ENCODE measurements at regions not wholly inside any gene's neighbourhood (a gene's known extent, or its start where the extent isn't known, plus 50 kb on each side); places are given as distances from the start of the nearest gene placed in this dataset.

DNA sequence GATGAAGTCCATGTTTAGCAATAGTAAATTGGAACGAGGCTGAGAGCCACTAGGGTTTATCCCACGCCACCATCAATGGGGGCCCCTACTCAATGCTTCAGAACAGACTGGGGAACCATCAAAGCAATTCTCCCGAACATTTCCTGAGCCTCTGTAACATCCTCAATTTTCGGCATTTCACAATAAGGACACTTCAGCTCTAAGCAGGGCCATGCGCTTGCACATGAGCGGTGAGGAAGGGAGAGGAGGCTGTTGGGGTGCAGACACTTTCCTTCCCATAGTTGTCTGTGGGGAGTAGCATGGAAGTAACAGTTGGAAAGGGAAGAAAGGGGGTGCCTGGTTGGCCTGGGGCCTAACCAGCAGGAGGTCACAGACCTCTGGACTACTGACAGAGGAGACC is 129.9 kb upstream of the PRMT8 start:
- no peak overlapping the region for H3K4me3 ChIP-seq (ENCODE audit: low read length)
- TF ChIP-seq, protein P1, sequence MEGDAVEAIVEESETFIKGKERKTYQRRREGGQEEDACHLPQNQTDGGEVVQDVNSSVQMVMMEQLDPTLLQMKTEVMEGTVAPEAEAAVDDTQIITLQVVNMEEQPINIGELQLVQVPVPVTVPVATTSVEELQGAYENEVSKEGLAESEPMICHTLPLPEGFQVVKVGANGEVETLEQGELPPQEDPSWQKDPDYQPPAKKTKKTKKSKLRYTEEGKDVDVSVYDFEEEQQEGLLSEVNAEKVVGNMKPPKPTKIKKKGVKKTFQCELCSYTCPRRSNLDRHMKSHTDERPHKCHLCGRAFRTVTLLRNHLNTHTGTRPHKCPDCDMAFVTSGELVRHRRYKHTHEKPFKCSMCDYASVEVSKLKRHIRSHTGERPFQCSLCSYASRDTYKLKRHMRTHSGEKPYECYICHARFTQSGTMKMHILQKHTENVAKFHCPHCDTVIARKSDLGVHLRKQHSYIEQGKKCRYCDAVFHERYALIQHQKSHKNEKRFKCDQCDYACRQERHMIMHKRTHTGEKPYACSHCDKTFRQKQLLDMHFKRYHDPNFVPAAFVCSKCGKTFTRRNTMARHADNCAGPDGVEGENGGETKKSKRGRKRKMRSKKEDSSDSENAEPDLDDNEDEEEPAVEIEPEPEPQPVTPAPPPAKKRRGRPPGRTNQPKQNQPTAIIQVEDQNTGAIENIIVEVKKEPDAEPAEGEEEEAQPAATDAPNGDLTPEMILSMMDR (conservative IDR thresholded peaks at IDR 0.05; ENCODE audit: low read length), result no peak
- DNase-seq (ENCODE audit: low read depth), result no peak

DNA sequence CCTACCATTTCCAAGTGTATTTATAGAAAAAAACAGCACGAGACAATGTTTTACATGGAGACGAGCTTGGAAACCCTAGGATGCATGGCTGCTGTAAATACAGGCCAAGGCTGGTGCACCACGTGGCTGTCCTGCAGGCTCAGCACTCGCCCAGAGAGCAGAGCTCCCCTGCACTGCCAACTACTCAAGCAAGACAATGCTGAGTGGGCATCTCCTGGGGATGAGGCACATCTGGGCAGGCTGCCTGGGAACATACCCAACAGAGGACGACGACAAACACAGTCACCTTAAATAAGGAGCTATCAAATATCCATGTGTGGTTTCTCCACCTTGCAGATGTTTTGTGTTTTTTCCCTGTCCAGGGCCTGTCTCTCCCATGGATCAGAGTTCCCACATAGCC is 128.3 kb upstream of the PRMT8 start:
- H3K4me3 ChIP-seq (ENCODE audit: low read length), result no peak overlapping the region
- DNase-seq (ENCODE audit: low read depth), result no peak
- TF ChIP-seq, protein P1 (conservative IDR thresholded peaks at IDR 0.05; ENCODE audit: low read length), result no peak

- TF ChIP-seq, protein P1 (conservative IDR thresholded peaks at IDR 0.05; ENCODE audit: low read length), result no peak
- H3K4me3 ChIP-seq (ENCODE audit: low read length), result no peak overlapping the region
- DNase-seq (ENCODE audit: low read depth), result no peak
Observed at GRCh38 chr12:3363608-3364007, 127.4 kb upstream of the PRMT8 start.

- no peak for DNase-seq (ENCODE audit: low read depth)
Observed at GRCh38 chr12:3364226-3364625, 126.8 kb upstream of the PRMT8 start.

GRCh38 chr12:3364661-3365462 is 126.1 kb upstream of the PRMT8 start:
- no peak overlapping the region for H3K4me3 ChIP-seq (ENCODE audit: low read length)
- DNase-seq (ENCODE audit: low read depth), result no peak
- TF ChIP-seq, protein P1 (conservative IDR thresholded peaks at IDR 0.05; ENCODE audit: low read length), result no peak

More at GRCh38 chr12:3364226-3364625, 126.8 kb upstream of the PRMT8 start:
- TF ChIP-seq, protein P1 (conservative IDR thresholded peaks at IDR 0.05; ENCODE audit: low read length), result no peak
- no peak overlapping the region for H3K4me3 ChIP-seq (ENCODE audit: low read length)

- TF ChIP-seq, protein P1 (conservative IDR thresholded peaks at IDR 0.05; ENCODE audit: low read length), result no peak
- DNase-seq (ENCODE audit: low read depth), result no peak
- no peak overlapping the region for H3K4me3 ChIP-seq (ENCODE audit: low read length)
Observed at GRCh38 chr12:3365463-3366411, 125.3 kb upstream of the PRMT8 start.

All from AG10803 (cell line).